Right renal pelvis (tissue), 4 donors: ENCODE measurements at regions not wholly inside any gene's neighbourhood (a gene's known extent, or its start where the extent isn't known, plus 50 kb on each side); places are given as distances from the start of the nearest gene placed in this dataset.
"Not testable (repeated sequence)": the region's sequence is repeated elsewhere in the genome, so short reads cannot be mapped to it uniquely, and the experiment has no call there.

Source experiments
- DNase-seq, 4 donors: peaks; one replicate each; pipeline ENCODE4 v3.0.0-alpha.2; 2013; ENCODE audit warnings: low read depth in 4 of 4, low spot score in 3 of 4, missing footprints in 1 of 4

GRCh38 chr22:23443905-23444304 is 136.2 kb downstream of the IGLL1 start:
- DNase-seq, result not testable (repeated sequence)

GRCh38 chr22:23439581-23439980 is 140.5 kb downstream of the IGLL1 start:
- DNase-seq, result not testable (repeated sequence)

- DNase-seq, result no peak
Measured at GRCh38 chr22:23438216-23438615, 141.9 kb downstream of the IGLL1 start.

GRCh38 chr22:23437779-23438178 is 142.3 kb downstream of the IGLL1 start:
- DNase-seq, result no peak

- DNase-seq, result not testable (repeated sequence)
Measured at GRCh38 chr22:23437107-23437395, 143.0 kb downstream of the IGLL1 start.

- DNase-seq, result not testable (repeated sequence)
Measured at GRCh38 chr22:23436354-23437106, 143.6 kb downstream of the IGLL1 start.

GRCh38 chr22:23435186-23435585 is 144.9 kb downstream of the IGLL1 start:
- not testable (repeated sequence) for DNase-seq

- DNase-seq, result not testable (repeated sequence)
Measured at GRCh38 chr22:23434198-23434830, 145.8 kb downstream of the IGLL1 start.

- DNase-seq, result peak in 1 of 4 donors; percentile 20
Measured at GRCh38 chr22:23433127-23434005, 146.7 kb downstream of the IGLL1 start.

GRCh38 chr22:23432719-23433118 is 147.4 kb downstream of the IGLL1 start:
- DNase-seq, result not testable (repeated sequence)

GRCh38 chr22:23431337-23432072 is 148.6 kb downstream of the IGLL1 start:
- DNase-seq, result no peak

GRCh38 chr22:23424551-23425068 is 155.5 kb downstream of the IGLL1 start:
- DNase-seq, result not testable (repeated sequence)

GRCh38 chr22:23424031-23424430 is 156.1 kb downstream of the IGLL1 start:
- DNase-seq, result no peak

- not testable (repeated sequence) for DNase-seq
Measured at GRCh38 chr22:23422281-23422680, 157.8 kb downstream of the IGLL1 start.

- DNase-seq, result not testable (repeated sequence)
Measured at GRCh38 chr22:23421300-23421699, 158.8 kb downstream of the IGLL1 start.

- DNase-seq, result no peak
Measured at GRCh38 chr22:23419931-23420330, 160.2 kb downstream of the IGLL1 start.

- DNase-seq, result no peak
Measured at GRCh38 chr22:23419171-23419570, 160.9 kb downstream of the IGLL1 start.

- no peak for DNase-seq
Measured at GRCh38 chr22:23418159-23418788, 161.8 kb downstream of the IGLL1 start.

GRCh38 chr22:23417327-23417726 is 162.8 kb downstream of the IGLL1 start:
- DNase-seq, result not testable (repeated sequence)

- not testable (repeated sequence) for DNase-seq
Measured at GRCh38 chr22:23416169-23416690, 163.9 kb downstream of the IGLL1 start.
